NT2/D1 (cell line): ENCODE measurements at regions not wholly inside any gene's neighbourhood (a gene's known extent, or its start where the extent isn't known, plus 50 kb on each side); places are given as distances from the start of the nearest gene placed in this dataset.

Experiments used
- SUZ12 ChIP-seq: IDR thresholded peaks from 2 replicates; pipeline ENCODE4 v1.6.1; 2011; ENCODE audit not compliant: insufficient read length, insufficient read depth; ENCODE audit errors: extremely low read depth
- ZNF274 ChIP-seq: IDR thresholded peaks from 2 replicates; pipeline ENCODE4 v1.6.1; 2011; ENCODE audit warnings: mild to moderate bottlenecking, low read depth, low read length

GRCh38 chr6:165119231-165120020 lies 190.0 kb downstream of the C6orf118 start:
- TF ChIP-seq SUZ12 (no peak), ZNF274 (no peak)
